ENCODE measurements at regions not wholly inside any gene's neighbourhood (a gene's known extent, or its start where the extent isn't known, plus 50 kb on each side); places are given as distances from the start of the nearest gene placed in this dataset.

DNA sequence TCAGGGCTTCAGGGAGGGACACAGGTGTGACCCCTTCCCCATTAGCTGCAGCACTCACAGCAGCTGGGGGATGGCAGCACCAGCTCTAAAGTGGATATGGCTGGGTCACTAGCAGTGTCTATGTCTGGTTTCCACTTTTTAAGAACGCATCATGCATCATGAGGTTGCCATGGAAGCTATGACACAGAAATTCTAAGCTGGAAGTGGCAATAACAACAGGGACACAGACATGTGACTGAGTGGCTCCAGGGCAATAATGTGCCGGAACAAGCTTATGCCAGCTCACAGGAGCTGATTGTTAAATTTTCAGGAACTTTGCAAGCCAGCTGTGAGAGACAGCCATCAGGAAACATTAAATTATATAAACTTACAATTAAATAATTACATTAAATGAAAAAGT, 51.2 kb upstream of the NFASC start:
- no peak for TF ChIP-seq CTCF (IDR thresholded peaks at IDR 0.05; ENCODE audit: low read length)
- no peak for TF ChIP-seq EZH2phosphoT487 (IDR thresholded peaks at IDR 0.05; ENCODE audit: low read length)
- no peak for TF ChIP-seq EZH2 (optimal IDR thresholded peaks at IDR 0.05; ENCODE audit: low read depth, low read length)

Measured in MM.1S (cell line).